ENCODE measurements at regions not wholly inside any gene's neighbourhood (a gene's known extent, or its start where the extent isn't known, plus 50 kb on each side); places are given as distances from the start of the nearest gene placed in this dataset.

DNA sequence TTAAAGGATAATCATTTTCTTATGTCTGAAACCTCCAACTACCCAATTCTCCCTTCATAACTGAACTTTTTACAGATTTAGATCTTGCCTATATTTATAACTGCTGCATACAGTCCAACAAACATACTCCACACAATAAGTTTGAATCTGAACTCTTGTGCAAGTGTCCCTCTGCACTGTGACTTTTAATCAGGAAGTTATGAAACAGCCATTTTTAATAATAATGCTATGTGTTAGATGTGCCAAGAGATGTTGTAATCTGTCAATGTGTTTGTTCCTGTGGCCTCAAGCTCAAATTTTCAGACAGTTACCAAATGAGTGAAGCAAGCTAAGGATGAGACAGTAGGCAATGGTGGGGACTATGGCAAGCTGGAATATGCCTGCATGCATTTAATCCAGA, 57.6 kb upstream of the MTAP start:
- TF ChIP-seq TARDBP (IDR thresholded peaks at IDR 0.05) (no peak), SP1 (IDR thresholded peaks at IDR 0.05) (no peak)

All from HEK293T (cell line).